Loucy (cell line): ENCODE measurements at regions not wholly inside any gene's neighbourhood (a gene's known extent, or its start where the extent isn't known, plus 50 kb on each side); places are given as distances from the start of the nearest gene placed in this dataset.

Experiments
- H2AFZ ChIP-seq: fragments of 200-600 bp; sonication (generic); 2 replicates; pipeline ENCODE4 v1.6.0; 2016; ENCODE audit warnings: antibody characterized with exemption, mild to moderate bottlenecking, low read length, moderate library complexity
- H3F3A ChIP-seq: fragments of 200-600 bp; 2 replicates; pipeline ENCODE4 v1.6.0; 2016; ENCODE audit warnings: antibody characterized with exemption, low read depth, mild to moderate bottlenecking
- H3K27me3 ChIP-seq: fragments of 200-600 bp; sonication (generic); 2 replicates; pipeline ENCODE4 v1.6.1; 2014; ENCODE audit warnings: low read length, mild to moderate bottlenecking; ENCODE audit not compliant: insufficient read depth, poor library complexity, severe bottlenecking
- H3K36me3 ChIP-seq: fragments of 200-600 bp; sonication (generic); 2 replicates; pipeline ENCODE4 v1.6.1; 2016; ENCODE audit warnings: low read length; ENCODE audit not compliant: insufficient read depth
- H3K4me1 ChIP-seq: fragments of 200-600 bp; sonication (generic); 2 replicates; pipeline ENCODE4 v1.5.1; 2014; ENCODE audit warnings: low read length, mild to moderate bottlenecking; ENCODE audit not compliant: insufficient read depth, poor library complexity, severe bottlenecking
- H3K4me2 ChIP-seq: fragments of 200-600 bp; sonication (generic); 2 replicates; pipeline ENCODE4 v1.6.0; 2014; ENCODE audit warnings: antibody characterized with exemption, low read length, low read depth, mild to moderate bottlenecking; ENCODE audit not compliant: poor library complexity, severe bottlenecking
- H3K4me3 ChIP-seq: fragments of 200-600 bp; sonication (generic); 2 replicates; pipeline ENCODE4 v1.5.1; 2014; ENCODE audit warnings: low read length, mild to moderate bottlenecking, mixed read lengths; ENCODE audit not compliant: poor library complexity, severe bottlenecking
- H3K79me2 ChIP-seq: fragments of 200-600 bp; sonication (generic); 2 replicates; pipeline ENCODE4 v1.6.1; 2014; ENCODE audit warnings: low read length; ENCODE audit not compliant: insufficient read depth
- H3K9ac ChIP-seq: fragments of 200-600 bp; sonication (generic); 2 replicates; pipeline ENCODE4 v1.6.0; 2014; ENCODE audit warnings: mild to moderate bottlenecking, low read depth, low read length, moderate library complexity; ENCODE audit not compliant: poor library complexity, severe bottlenecking
- H3K9me2 ChIP-seq: fragments of 200-600 bp; sonication (generic); replicated peaks from 2 replicates; pipeline ENCODE4 v1.6.1; 2016; ENCODE audit warnings: low read depth, low read length, mixed read lengths
- H3K9me3 ChIP-seq: fragments of 200-600 bp; sonication (generic); 2 replicates; pipeline ENCODE4 v1.6.1; 2014; ENCODE audit warnings: mild to moderate bottlenecking, antibody characterized with exemption, low read length, low read depth; ENCODE audit not compliant: insufficient read depth
- H4K20me1 ChIP-seq: fragments of 200-600 bp; sonication (generic); 2 replicates; pipeline ENCODE4 v1.6.0; 2014; ENCODE audit warnings: antibody characterized with exemption, low read length, mild to moderate bottlenecking; ENCODE audit not compliant: insufficient read depth, poor library complexity, severe bottlenecking
- CTCF ChIP-seq: fragments of 200-600 bp; sonication (generic); conservative IDR thresholded peaks from 2 replicates; pipeline ENCODE4 v1.5.1; 2014; ENCODE audit warnings: mild to moderate bottlenecking, antibody characterized with exemption, low read length
- EZH2phosphoT487 ChIP-seq: fragments of 200-600 bp; IDR thresholded peaks from 2 replicates; pipeline ENCODE4 v1.6.1; 2018; ENCODE audit warnings: antibody characterized with exemption, mild to moderate bottlenecking, moderate library complexity, borderline replicate concordance

DNA sequence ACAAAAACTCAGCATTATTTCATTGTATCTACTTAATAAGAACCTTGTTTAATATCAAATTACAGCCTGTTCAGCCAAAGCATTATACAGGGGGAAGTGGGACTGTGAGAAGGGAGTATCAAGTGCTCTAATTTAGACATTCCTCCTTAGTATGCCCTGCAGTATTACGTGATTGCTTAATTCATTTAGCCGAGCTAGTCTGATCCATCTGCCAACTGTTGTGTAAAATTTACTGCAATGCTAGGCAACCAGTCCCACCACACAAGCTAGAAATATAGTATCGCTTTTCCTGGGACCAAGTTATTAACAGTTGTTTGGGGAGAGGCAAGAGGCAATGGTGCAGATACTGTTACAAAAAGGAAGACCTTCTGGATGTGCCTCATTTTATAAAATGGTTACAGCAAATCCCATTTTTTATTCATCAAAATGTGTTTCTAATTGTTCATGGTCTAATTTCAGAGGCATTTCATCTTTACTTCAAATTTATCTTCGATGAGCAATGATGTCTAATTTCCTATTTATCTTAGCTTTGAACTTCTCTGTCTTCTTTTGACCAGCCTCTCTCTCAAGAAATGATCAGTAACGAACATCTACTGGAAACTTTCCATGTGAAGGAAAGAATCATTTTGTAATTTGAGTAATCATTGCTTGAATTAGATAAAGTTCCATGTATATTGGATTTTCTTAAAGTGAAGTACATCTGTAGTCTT lies 283.3 kb downstream of the DUSP10 start:
- Histone ChIP-seq H3F3A (no peaks in the 10 kb centered on the region), H3K4me1 (no peaks in the 10 kb centered on the region), H2AFZ (no peak overlapping the region), H3K4me2 (no peak overlapping the region), H3K79me2 (no peaks in the 10 kb centered on the region), H3K9ac (no peak overlapping the region), H4K20me1 (no peaks in the 10 kb centered on the region), H3K9me2 (no peaks in the 10 kb centered on the region), H3K4me3 (no peak overlapping the region), H3K36me3 (no peaks in the 10 kb centered on the region), H3K27me3 (no peaks in the 10 kb centered on the region), H3K9me3 (no peaks in the 10 kb centered on the region)
- TF ChIP-seq CTCF = no peak
- TF ChIP-seq EZH2phosphoT487 = no peak

DNA sequence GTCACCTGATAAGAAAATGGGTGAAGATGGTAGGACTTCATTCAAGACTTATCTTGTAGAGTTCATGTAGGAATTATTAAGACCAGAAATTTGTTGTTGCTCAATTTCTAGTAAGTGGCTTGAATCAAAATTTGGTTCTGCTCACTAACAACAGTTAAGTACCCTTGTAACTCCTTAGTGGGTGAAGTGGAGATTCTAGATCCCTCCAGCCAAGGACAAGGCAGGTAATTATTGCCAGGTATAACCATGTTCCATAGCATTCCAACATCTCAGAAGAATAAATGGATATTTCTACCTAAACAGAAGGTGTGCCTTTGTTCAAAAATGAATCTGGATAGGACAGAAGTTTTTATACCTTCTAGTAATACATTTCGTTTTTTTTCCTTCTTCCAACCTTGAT lies 282.3 kb downstream of the DUSP10 start:
- Histone ChIP-seq H3K4me2 (no peak overlapping the region), H3K9me3 (no peaks in the 10 kb centered on the region), H3K36me3 (no peaks in the 10 kb centered on the region), H3K4me1 (no peaks in the 10 kb centered on the region), H3K4me3 (no peak overlapping the region), H3K9me2 (no peaks in the 10 kb centered on the region), H4K20me1 (no peaks in the 10 kb centered on the region), H3K9ac (no peak overlapping the region), H3F3A (no peaks in the 10 kb centered on the region), H3K27me3 (no peaks in the 10 kb centered on the region), H3K79me2 (no peaks in the 10 kb centered on the region), H2AFZ (no peak overlapping the region)
- TF ChIP-seq CTCF = no peak
- TF ChIP-seq EZH2phosphoT487 = no peak

DNA sequence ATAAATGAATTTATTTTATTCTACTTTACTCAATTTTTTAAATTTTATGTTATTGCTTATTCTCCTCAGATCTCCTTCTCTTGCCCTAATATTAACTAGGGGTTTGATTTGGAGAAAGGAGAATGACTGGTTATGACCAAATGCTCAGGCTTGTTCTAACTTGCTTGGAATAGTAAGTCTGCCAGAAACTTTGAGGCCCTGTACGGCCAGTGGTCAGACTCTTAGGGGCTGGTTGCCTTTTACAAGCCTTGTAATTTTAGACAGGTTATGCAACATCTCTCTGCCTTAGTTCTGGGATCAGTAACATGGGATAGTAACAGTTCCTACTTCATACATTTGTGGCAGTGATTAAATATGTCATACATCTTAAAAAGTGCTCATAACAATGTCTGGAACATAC lies 279.5 kb downstream of the DUSP10 start:
- H3K4me1 ChIP-seq = no peaks in the 10 kb centered on the region
- no peaks in the 10 kb centered on the region for H3K9me2 ChIP-seq
- H3K4me2 ChIP-seq = no peak overlapping the region
- no peaks in the 10 kb centered on the region for H3K36me3 ChIP-seq
- TF ChIP-seq CTCF = no peak
- TF ChIP-seq EZH2phosphoT487 = no peak
- H3K27me3 ChIP-seq = no peaks in the 10 kb centered on the region
- H3K9me3 ChIP-seq = no peaks in the 10 kb centered on the region
- H3F3A ChIP-seq = no peaks in the 10 kb centered on the region
- no peak overlapping the region for H3K9ac ChIP-seq
- no peak overlapping the region for H3K4me3 ChIP-seq
- H2AFZ ChIP-seq = no peak overlapping the region
- no peaks in the 10 kb centered on the region for H4K20me1 ChIP-seq
- H3K79me2 ChIP-seq = no peaks in the 10 kb centered on the region
